Natural killer cell (primary cell): ENCODE measurements at regions not wholly inside any gene's neighbourhood (a gene's known extent, or its start where the extent isn't known, plus 50 kb on each side); places are given as distances from the start of the nearest gene placed in this dataset.

Experiments
- ATAC-seq, 3 donors: fragments of 150-1000 bp in 2 of 3; fragments of 200-7000 bp in 1 of 3; cut with Tn5 transposase; 1 replicate in 1 of 3; 2 replicates in 2 of 3; pipeline ENCODE4 v1.10.0; 2021; ENCODE audit warnings: mild to moderate bottlenecking in 2 of 3, moderate library complexity in 2 of 3
- DNase-seq, 2 donors: peaks; one replicate each; pipeline versions ENCODE4 v3.0.0 to v3.0.0-alpha.2; 2013 to 2021; ENCODE audit warnings: mixed read lengths in 1 of 2
- H3K27ac ChIP-seq: one replicate; pipeline ENCODE4 v1.5.1; 2013; ENCODE audit warnings: mild to moderate bottlenecking, low read length
- H3K27me3 ChIP-seq: one replicate; pipeline ENCODE4 v1.6.1; 2013; ENCODE audit warnings: low read length; ENCODE audit not compliant: control insufficient read depth, insufficient read depth
- H3K36me3 ChIP-seq: one replicate; pipeline ENCODE4 v1.6.1; 2013; ENCODE audit warnings: low read length; ENCODE audit not compliant: control insufficient read depth, insufficient read depth
- H3K4me1 ChIP-seq: one replicate; pipeline ENCODE4 v1.6.1; 2013; ENCODE audit warnings: low read length; ENCODE audit not compliant: control insufficient read depth, insufficient read depth
- H3K4me3 ChIP-seq: one replicate; pipeline ENCODE4 v1.5.1; 2013; ENCODE audit warnings: low read length
- H3K9me3 ChIP-seq: one replicate; pipeline ENCODE4 v1.6.1; 2013; ENCODE audit warnings: low read length; ENCODE audit not compliant: control insufficient read depth, insufficient read depth
- H3K27ac Mint-ChIP-seq, 2 donors: one replicate each; pipeline ENCODE4 v1.8.0; 2022; ENCODE audit warnings: mild to moderate bottlenecking in 2 of 2, mixed read lengths in 2 of 2, moderate library complexity in 1 of 2
- H3K27me3 Mint-ChIP-seq, 2 donors: one replicate each; pipeline ENCODE4 v1.8.0; 2022; ENCODE audit warnings: low read depth in 2 of 2, mixed read lengths in 2 of 2
- H3K36me3 Mint-ChIP-seq: one replicate; pipeline ENCODE4 v1.8.0; 2022; ENCODE audit warnings: mixed read lengths
- H3K4me1 Mint-ChIP-seq, 2 donors: one replicate each; pipeline ENCODE4 v1.8.0; 2022; ENCODE audit warnings: mixed read lengths in 2 of 2
- H3K4me3 Mint-ChIP-seq: one replicate; pipeline ENCODE4 v1.8.0; 2022; ENCODE audit warnings: mild to moderate bottlenecking, moderate library complexity, mixed read lengths
- H3K9me3 Mint-ChIP-seq, 2 donors: one replicate each; pipeline ENCODE4 v1.8.0; 2022; ENCODE audit warnings: mixed read lengths in 2 of 2
- WGBS: methylation state at CpG from one replicate; pipeline ENCODE4 v1.1.7; 2013; ENCODE audit warnings: missing lambda C conversion rate; ENCODE audit not compliant: insufficient coverage; 5-methylcytosine and 5-hydroxymethylcytosine counted together
- intact Hi-C: fragments of 100-400 bp; cut with micrococcal nuclease; formaldehyde crosslinking; loops from one replicate; pipeline ENCODE4 v1.14.2; 2022
- TF ChIP-seq, protein P1 (sequence below): fragments of 200-600 bp; IDR thresholded peaks from one replicate; pipeline ENCODE4 v1.8.0; 2022; ENCODE audit warnings: antibody characterized with exemption

GRCh38 chrX:139267851-139268250 lies 262.7 kb upstream of the F9 start:
- no peak overlapping the region for H3K27ac Mint-ChIP-seq
- H3K4me1 Mint-ChIP-seq, result no peaks in the 10 kb centered on the region
- no peaks in the 10 kb centered on the region for H3K27me3 Mint-ChIP-seq
- intact Hi-C loops, result no loop called here
- no peaks in the 10 kb centered on the region for H3K9me3 Mint-ChIP-seq
- no peaks in the 10 kb centered on the region for H3K36me3 Mint-ChIP-seq
- ATAC-seq (no peak), DNase-seq (no peak)
- no peak overlapping the region for H3K4me3 Mint-ChIP-seq
- no peak overlapping the region for H3K27ac ChIP-seq
- H3K9me3 ChIP-seq, result no peaks in the 10 kb centered on the region
- H3K4me1 ChIP-seq, result no peaks in the 10 kb centered on the region
- H3K4me3 ChIP-seq, result no peak overlapping the region
- no CpG with 5 or more reads among the region's 3 CpGs for WGBS
- H3K36me3 ChIP-seq, result no peaks in the 10 kb centered on the region
- TF ChIP-seq, protein P1, sequence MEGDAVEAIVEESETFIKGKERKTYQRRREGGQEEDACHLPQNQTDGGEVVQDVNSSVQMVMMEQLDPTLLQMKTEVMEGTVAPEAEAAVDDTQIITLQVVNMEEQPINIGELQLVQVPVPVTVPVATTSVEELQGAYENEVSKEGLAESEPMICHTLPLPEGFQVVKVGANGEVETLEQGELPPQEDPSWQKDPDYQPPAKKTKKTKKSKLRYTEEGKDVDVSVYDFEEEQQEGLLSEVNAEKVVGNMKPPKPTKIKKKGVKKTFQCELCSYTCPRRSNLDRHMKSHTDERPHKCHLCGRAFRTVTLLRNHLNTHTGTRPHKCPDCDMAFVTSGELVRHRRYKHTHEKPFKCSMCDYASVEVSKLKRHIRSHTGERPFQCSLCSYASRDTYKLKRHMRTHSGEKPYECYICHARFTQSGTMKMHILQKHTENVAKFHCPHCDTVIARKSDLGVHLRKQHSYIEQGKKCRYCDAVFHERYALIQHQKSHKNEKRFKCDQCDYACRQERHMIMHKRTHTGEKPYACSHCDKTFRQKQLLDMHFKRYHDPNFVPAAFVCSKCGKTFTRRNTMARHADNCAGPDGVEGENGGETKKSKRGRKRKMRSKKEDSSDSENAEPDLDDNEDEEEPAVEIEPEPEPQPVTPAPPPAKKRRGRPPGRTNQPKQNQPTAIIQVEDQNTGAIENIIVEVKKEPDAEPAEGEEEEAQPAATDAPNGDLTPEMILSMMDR, result no peak
- H3K27me3 ChIP-seq, result no peaks in the 10 kb centered on the region

DNA sequence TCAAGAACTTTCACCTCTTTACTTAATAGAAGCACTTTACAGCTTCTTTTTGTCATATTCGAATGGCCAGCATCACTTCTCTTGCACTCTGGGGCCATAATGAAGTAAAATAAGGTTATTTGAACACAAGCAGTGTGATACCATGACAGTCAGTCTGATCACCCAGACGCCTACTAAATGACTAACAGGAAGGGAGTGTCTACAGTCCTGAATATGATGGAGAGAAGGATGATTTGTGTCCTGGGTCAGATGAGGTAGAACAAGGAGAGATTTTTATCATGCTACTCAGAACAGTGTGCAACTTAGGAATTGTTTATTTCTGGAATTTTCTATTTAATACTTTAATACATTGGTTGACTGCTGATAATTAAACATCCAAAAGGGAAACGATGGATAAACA lies 284.2 kb upstream of the F9 start:
- no peak overlapping the region for H3K4me3 ChIP-seq
- TF ChIP-seq, protein P1, result no peak
- H3K36me3 Mint-ChIP-seq, result no peaks in the 10 kb centered on the region
- no peaks in the 10 kb centered on the region for H3K9me3 Mint-ChIP-seq
- no peak overlapping the region for H3K27ac ChIP-seq
- H3K9me3 ChIP-seq, result no peaks in the 10 kb centered on the region
- ATAC-seq (no peak), DNase-seq (no peak)
- no peaks in the 10 kb centered on the region for H3K4me1 ChIP-seq
- intact Hi-C loops, result no loop called here
- H3K27me3 ChIP-seq, result no peaks in the 10 kb centered on the region
- no peak overlapping the region for H3K4me3 Mint-ChIP-seq
- no peak overlapping the region for H3K27ac Mint-ChIP-seq
- no peaks in the 10 kb centered on the region for H3K4me1 Mint-ChIP-seq
- H3K27me3 Mint-ChIP-seq, result peaks cover 2 to 8% of the 10 kb centered on the region in 2 donors
- H3K36me3 ChIP-seq, result no peaks in the 10 kb centered on the region
- 79% methylated on average over 2 of the region's 3 CpGs for WGBS

DNA sequence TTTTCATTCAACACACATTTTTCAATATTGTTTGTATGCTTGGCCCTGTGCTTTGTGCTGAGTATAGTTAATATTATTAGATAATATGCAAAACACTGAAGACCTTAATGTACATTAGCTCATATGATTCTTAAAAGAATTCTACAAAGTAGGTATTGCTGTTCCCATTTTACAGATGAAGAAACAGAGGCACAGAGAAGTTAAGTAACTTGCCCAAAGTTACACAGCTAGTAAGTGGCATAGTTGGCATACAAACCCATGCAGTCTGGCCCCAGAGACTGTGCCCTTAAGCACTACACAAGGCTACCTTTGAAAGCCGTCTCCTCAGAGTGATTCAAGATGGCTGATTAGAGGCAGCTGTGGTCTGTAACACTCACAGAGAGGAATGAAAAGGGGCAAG lies 293.4 kb upstream of the F9 start:
- Histone ChIP-seq H3K27ac (no peak overlapping the region), H3K27me3 (no peaks in the 10 kb centered on the region), H3K36me3 (no peaks in the 10 kb centered on the region), H3K4me1 (no peaks in the 10 kb centered on the region), H3K4me3 (no peak overlapping the region), H3K9me3 (no peaks in the 10 kb centered on the region)
- intact Hi-C loops, result no loop called here
- DNase-seq, result no peak
- H3K36me3 Mint-ChIP-seq, result no peaks in the 10 kb centered on the region
- H3K4me3 Mint-ChIP-seq, result no peak overlapping the region
- TF ChIP-seq, protein P1, result no peak
- H3K9me3 Mint-ChIP-seq, result no peaks in the 10 kb centered on the region
- WGBS, result 78% methylated on average over 1 of the region's 1 CpG
- peaks cover 5 to 7% of the 10 kb centered on the region in 2 donors for H3K27me3 Mint-ChIP-seq
- ATAC-seq, result no peak
- no peaks in the 10 kb centered on the region for H3K4me1 Mint-ChIP-seq
- no peak overlapping the region for H3K27ac Mint-ChIP-seq

GRCh38 chrX:139234898-139235297 lies 295.6 kb upstream of the F9 start:
- Histone ChIP-seq H3K27ac (no peak overlapping the region), H3K36me3 (no peaks in the 10 kb centered on the region), H3K4me3 (no peak overlapping the region), H3K9me3 (no peaks in the 10 kb centered on the region), H3K27me3 (no peaks in the 10 kb centered on the region), H3K4me1 (no peaks in the 10 kb centered on the region)
- intact Hi-C loops, result no loop called here
- Mint-ChIP-seq H3K4me3 (no peak overlapping the region), H3K36me3 (no peaks in the 10 kb centered on the region), H3K27ac (no peak overlapping the region), H3K4me1 (no peaks in the 10 kb centered on the region), H3K9me3 (no peaks in the 10 kb centered on the region), H3K27me3 (peaks cover 5 to 7% of the 10 kb centered on the region in 2 donors)
- ATAC-seq (no peak), DNase-seq (no peak)
- WGBS, result 95% methylated on average over 3 of the region's 3 CpGs
- TF ChIP-seq, protein P1, result no peak
